GM12873 (cell line): ENCODE measurements at regions not wholly inside any gene's neighbourhood (a gene's known extent, or its start where the extent isn't known, plus 50 kb on each side); places are given as distances from the start of the nearest gene placed in this dataset.

ENCODE experiments used
- TF ChIP-seq, protein P1 (sequence below): IDR thresholded peaks from 2 replicates; pipeline ENCODE4 v1.5.1; 2012; ENCODE audit warnings: low read depth, mild to moderate bottlenecking, moderate library complexity, low read length, control low read depth; ENCODE audit not compliant: insufficient read depth; ENCODE audit errors: missing control alignments

DNA sequence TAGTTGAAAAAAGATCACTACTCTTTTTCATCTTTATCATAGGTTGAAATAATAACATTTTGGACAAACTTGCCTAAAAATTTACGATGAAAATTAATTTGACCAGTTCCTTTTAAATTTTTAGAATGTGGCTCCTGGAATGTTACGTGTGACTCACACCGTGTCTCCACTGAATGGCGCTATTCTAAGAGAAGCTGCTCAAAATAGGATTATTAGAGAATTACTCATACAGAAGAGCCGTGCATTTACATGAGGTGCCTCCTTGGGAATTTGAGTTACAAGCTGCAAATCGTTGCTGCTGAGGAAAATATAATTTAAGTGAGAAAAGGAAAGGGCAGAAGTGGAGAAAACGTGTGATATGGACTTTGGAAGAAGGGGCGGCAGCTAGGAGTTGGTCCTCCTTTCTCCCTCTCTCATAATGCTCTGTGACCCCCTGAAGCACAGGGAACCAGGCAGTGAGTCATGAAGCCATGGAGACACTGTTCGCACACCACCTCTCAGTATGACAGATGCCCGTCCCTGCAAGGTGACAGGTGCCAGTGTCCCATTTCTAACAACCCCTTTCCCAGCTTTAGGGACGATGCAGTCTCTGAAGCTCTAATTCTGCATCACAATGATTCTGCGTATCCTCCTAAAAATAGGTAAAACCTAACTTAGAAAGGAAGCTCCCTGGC, 323.2 kb upstream of the COBL start:
- TF ChIP-seq, protein P1, sequence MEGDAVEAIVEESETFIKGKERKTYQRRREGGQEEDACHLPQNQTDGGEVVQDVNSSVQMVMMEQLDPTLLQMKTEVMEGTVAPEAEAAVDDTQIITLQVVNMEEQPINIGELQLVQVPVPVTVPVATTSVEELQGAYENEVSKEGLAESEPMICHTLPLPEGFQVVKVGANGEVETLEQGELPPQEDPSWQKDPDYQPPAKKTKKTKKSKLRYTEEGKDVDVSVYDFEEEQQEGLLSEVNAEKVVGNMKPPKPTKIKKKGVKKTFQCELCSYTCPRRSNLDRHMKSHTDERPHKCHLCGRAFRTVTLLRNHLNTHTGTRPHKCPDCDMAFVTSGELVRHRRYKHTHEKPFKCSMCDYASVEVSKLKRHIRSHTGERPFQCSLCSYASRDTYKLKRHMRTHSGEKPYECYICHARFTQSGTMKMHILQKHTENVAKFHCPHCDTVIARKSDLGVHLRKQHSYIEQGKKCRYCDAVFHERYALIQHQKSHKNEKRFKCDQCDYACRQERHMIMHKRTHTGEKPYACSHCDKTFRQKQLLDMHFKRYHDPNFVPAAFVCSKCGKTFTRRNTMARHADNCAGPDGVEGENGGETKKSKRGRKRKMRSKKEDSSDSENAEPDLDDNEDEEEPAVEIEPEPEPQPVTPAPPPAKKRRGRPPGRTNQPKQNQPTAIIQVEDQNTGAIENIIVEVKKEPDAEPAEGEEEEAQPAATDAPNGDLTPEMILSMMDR = no peak

DNA sequence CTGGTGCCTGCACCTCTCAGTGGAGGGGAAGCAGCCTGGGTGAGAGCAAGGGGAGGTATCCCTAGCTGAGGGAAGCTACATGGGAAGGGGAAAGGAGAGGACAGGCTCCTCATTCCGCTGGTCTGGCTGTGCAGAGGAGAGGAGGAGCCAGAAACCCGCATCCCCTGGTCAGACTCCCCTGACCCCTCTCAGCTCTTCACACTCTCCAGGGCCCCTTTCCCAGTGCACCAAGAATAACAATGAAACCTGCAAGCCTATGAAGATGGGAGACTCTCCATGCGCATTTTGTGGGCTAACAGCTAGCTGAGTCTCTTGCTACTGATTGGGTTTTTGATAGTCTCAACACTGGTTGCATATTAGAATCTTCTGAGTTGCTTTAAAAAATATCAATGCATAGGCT, 319.9 kb upstream of the COBL start:
- TF ChIP-seq, protein P1 = no peak

DNA sequence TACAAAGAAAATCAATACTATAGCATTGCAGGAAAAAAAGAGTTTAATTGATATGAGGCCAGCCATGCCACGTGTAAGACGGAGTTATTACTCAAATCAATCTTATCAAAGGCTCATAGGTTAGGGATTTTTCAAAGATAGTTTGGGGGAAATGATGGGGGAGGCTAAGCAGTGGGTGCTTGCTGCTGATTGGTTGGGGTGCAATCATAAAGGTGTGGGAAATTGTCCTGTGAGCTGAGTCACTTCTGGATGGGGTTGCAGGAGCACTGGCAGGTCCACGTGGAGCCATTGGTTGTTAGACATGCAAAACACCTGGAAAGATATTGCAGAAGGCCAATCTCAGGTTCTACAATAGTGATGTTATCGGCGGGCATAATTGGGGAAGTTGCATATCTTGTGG, 319.2 kb upstream of the COBL start:
- TF ChIP-seq, protein P1 = no peak

DNA sequence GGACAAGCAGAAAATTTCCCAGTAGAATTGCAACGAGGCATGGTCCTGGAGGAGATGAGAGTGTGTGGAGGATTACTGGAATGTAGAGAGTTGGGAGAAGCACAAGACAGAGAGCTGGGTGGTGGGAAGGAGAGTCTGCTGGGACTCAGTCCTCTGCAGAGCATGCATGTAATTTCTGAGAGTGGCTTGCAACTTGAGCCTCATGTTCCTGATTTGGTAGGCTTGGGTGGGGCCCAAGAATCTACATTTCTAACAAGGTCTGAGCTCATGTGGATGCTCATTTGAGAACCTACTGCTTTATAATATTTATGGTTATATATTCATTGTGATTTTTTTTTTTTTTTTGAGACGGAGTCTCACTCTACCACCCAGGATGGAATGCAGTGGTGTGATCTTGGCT, 317.9 kb upstream of the COBL start:
- TF ChIP-seq, protein P1 = no peak

DNA sequence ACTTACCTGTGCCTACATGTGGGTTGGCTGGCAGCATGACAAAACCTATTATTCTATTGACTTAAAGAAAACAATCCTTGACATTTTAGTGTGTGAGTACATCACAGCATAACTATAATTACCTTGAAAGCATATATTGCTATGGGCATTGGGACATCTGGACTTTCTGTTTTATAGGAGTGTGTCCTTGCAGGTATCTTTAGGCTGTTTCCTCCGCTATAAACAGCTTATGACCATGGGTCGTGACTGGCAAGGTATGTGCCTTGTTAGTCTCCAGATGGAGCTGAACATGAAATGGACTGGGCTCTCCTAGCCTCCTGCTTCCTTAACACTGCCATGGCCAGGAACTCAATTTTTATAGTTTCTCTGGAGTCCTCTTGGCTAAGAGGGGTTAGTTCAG, 317.4 kb upstream of the COBL start:
- TF ChIP-seq, protein P1 = no peak

DNA sequence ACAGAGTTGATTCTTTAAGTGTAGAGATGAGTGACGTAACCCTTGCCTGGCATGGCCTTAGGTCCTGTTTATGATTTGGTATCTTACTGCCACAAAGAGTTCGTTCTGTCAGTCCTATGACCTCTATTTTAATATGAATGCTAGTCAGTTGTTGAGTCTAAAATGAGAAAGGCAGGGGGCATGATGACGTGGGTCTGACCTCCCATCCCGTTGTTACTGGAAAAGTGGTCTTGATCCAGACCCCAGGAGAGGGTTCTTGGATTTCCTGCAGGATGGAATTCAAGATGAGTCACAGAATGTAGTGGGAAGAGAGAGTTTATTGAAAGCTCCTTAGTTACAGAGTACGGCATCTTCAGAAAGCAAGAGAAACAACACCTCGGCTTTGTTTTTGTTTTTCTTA, 317.0 kb upstream of the COBL start:
- TF ChIP-seq, protein P1 = no peak

DNA sequence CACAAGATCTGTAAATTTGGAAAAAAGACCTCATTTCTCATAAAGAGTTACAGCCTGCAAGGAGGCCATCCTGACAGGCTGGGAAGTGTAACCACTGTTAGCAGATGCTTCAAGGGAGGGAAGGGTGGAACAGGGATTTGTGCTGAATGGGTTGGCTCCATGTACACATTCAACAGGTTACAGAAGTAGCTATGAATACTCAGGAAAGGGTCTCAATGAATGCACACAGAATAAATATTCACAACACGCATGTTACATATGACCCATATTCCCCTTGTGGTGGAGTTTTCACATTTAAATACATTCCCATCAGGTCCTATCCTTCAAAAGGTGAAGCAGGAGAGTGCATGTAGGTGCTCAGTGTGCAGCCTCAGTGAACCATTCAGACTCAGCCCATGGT, 316.4 kb upstream of the COBL start:
- TF ChIP-seq, protein P1 = no peak
